B cell (primary cell): ENCODE measurements at regions not wholly inside any gene's neighbourhood (a gene's known extent, or its start where the extent isn't known, plus 50 kb on each side); places are given as distances from the start of the nearest gene placed in this dataset.

ENCODE experiments used
- ATAC-seq: fragments of 200-7000 bp; cut with Tn5 transposase; one replicate; pipeline ENCODE4 v1.10.0; 2021; ENCODE audit warnings: low read depth, mild to moderate bottlenecking, moderate number of reproducible peaks, moderate library complexity
- CTCF ChIA-PET: fragments of 350-600 bp; sonication (Branson Sonifier 250); formaldehyde crosslinking; loops from one replicate; lab custom pipeline; 2021; ENCODE audit warnings: antibody characterized with exemption, inconsistent platforms; lab: Charles Lee
- POLR2A ChIA-PET: fragments of 350-600 bp; sonication (Branson Sonifier 250); formaldehyde crosslinking; loops from one replicate; lab custom pipeline; 2021; ENCODE audit warnings: antibody characterized with exemption; lab: Charles Lee
- DNase-seq: peaks from one replicate; pipeline ENCODE4 v3.0.0; 2013
- H2AFZ ChIP-seq: 2 replicates; pipeline ENCODE4 v1.6.1; 2012; ENCODE audit warnings: mild to moderate bottlenecking, low read depth, low read length; ENCODE audit not compliant: insufficient read depth, poor library complexity, severe bottlenecking
- H3K27ac ChIP-seq, 2 donors: 1 replicate in 1 of 2; 2 replicates in 1 of 2; pipeline ENCODE4 v1.5.1; 2012 to 2013; ENCODE audit warnings: low read length in 2 of 2, mild to moderate bottlenecking in 2 of 2, moderate library complexity in 1 of 2
- H3K27me3 ChIP-seq, 4 experiments: fragments of 200-600 bp in 1 of 4; sonication (generic) in 1 of 4; replicated peaks in 1 of 4; 1 replicate in 2 of 4; 2 replicates in 2 of 4; pipeline versions ENCODE4 v1.6.1 to v1.7.0; 2013 to 2016; ENCODE audit warnings: low read length in 3 of 4, mild to moderate bottlenecking in 2 of 4, mixed read lengths in 1 of 4, moderate library complexity in 1 of 4; ENCODE audit not compliant: insufficient read depth in 4 of 4, control insufficient read depth in 3 of 4; ENCODE audit errors: control extremely low read depth in 1 of 4
- H3K36me3 ChIP-seq, 2 experiments: replicated peaks in 1 of 2; 1 replicate in 1 of 2; 2 replicates in 1 of 2; pipeline versions ENCODE4 v1.6.1 to v1.7.1; 2013; ENCODE audit warnings: low read length in 1 of 2; ENCODE audit not compliant: insufficient read depth in 2 of 2, control insufficient read depth in 1 of 2; ENCODE audit errors: control extremely low read depth in 1 of 2, extremely low read depth in 1 of 2
- H3K4me1 ChIP-seq, 2 donors: fragments of 200-600 bp in 1 of 2; sonication (generic) in 1 of 2; 1 replicate in 1 of 2; 2 replicates in 1 of 2; pipeline versions ENCODE4 v1.5.1 to v1.6.1; 2013 to 2017; ENCODE audit warnings: low read length in 2 of 2; ENCODE audit not compliant: control insufficient read depth in 2 of 2, insufficient read depth in 2 of 2
- H3K4me2 ChIP-seq: replicated peaks from 2 replicates; pipeline ENCODE3; 2012; ENCODE audit warnings: mild to moderate bottlenecking, low read depth, low read length; ENCODE audit not compliant: poor library complexity, severe bottlenecking
- H3K4me3 ChIP-seq, 5 experiments: fragments of 200-600 bp in 1 of 5; sonication (generic) in 1 of 5; 1 replicate in 3 of 5; 2 replicates in 2 of 5; pipeline versions ENCODE4 v1.5.1 to v1.7.0; 2011 to 2016; ENCODE audit warnings: low read length in 4 of 5, mild to moderate bottlenecking in 4 of 5, low read depth in 2 of 5, control low read depth in 1 of 5, moderate library complexity in 1 of 5; ENCODE audit not compliant: insufficient read depth in 1 of 5; ENCODE audit errors: control extremely low read depth in 1 of 5, extremely low read depth in 1 of 5
- H3K79me2 ChIP-seq: fragments of 200-600 bp; sonication (generic); one replicate; pipeline ENCODE4 v1.6.0; 2016; ENCODE audit warnings: low read length; ENCODE audit not compliant: control insufficient read depth, insufficient read depth
- H3K9ac ChIP-seq: fragments of 200-600 bp; sonication (generic); 2 replicates; pipeline ENCODE4 v1.6.1; 2017; ENCODE audit warnings: mild to moderate bottlenecking, low read length, moderate library complexity
- H3K9me3 ChIP-seq, 3 donors: one replicate each; pipeline versions ENCODE4 v1.6.1 to v1.7.1; 2013; ENCODE audit warnings: low read length in 2 of 3; ENCODE audit not compliant: control insufficient read depth in 2 of 3, insufficient read depth in 1 of 3; ENCODE audit errors: control extremely low read depth in 1 of 3
- H4K20me1 ChIP-seq: 2 replicates; pipeline ENCODE4 v1.6.0; 2012; ENCODE audit warnings: mild to moderate bottlenecking, low read length; ENCODE audit not compliant: insufficient read depth, control insufficient read depth, poor library complexity, severe bottlenecking
- H3K27ac Mint-ChIP-seq: one replicate; pipeline ENCODE4 v1.8.0; 2021; ENCODE audit warnings: mixed read lengths
- H3K27me3 Mint-ChIP-seq: one replicate; pipeline ENCODE4 v1.8.0; 2021; ENCODE audit warnings: mixed read lengths
- H3K4me1 Mint-ChIP-seq: one replicate; pipeline ENCODE4 v1.8.0; 2021; ENCODE audit warnings: mixed read lengths
- H3K4me3 Mint-ChIP-seq: one replicate; pipeline ENCODE4 v1.8.0; 2021; ENCODE audit warnings: mixed read lengths
- H3K9me3 Mint-ChIP-seq: one replicate; pipeline ENCODE4 v1.8.0; 2022; ENCODE audit warnings: mixed read lengths; ENCODE audit not compliant: insufficient read depth
- CTCF ChIP-seq: fragments of 200-600 bp; IDR thresholded peaks from one replicate; pipeline ENCODE4 v1.8.0; 2022; ENCODE audit warnings: antibody characterized with exemption, mild to moderate bottlenecking
- EZH2 ChIP-seq: IDR thresholded peaks from 2 replicates; pipeline ENCODE4 v1.6.1; 2012; ENCODE audit warnings: borderline replicate concordance, low read depth, mild to moderate bottlenecking, moderate library complexity, low read length; ENCODE audit not compliant: insufficient read depth, poor library complexity, severe bottlenecking
- WGBS: methylation state at CpG from one replicate; pipeline ENCODE4 v1.1.5; 2013; ENCODE audit warnings: missing lambda C conversion rate; ENCODE audit not compliant: insufficient coverage; 5-methylcytosine and 5-hydroxymethylcytosine counted together
- intact Hi-C: fragments of 100-400 bp; cut with micrococcal nuclease; formaldehyde crosslinking; loops from one replicate; pipeline ENCODE4 v1.10.0; 2022

DNA sequence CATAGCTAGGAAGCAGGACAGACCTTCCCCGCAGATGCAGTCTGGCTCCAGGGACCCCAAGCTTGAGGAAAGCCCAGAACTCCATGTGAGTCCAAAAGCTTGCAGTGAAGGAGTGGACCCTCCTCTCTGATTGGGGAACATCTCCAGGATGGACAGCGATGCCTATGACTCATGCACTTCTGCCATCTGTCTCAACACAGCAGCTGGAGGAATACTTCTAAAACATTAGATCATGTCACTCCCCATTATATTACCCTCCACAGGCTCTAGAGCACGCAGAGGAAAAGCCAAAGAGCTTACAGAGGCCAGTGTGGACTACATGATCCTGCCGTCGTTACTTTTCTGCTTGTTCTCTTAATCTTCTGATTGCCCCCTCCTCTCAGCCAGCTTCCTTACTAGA lies 605.7 kb downstream of the INSC start:
- H3K9ac ChIP-seq: no peak overlapping the region
- WGBS: 88% methylated on average over 5 of the region's 5 CpGs
- no peaks in the 10 kb centered on the region for H3K4me1 ChIP-seq
- ChIA-PET POLR2A (no interaction called here), CTCF (no interaction called here)
- no peaks in the 10 kb centered on the region for H4K20me1 ChIP-seq
- no peak overlapping the region for H3K27ac ChIP-seq
- H3K79me2 ChIP-seq: no peaks in the 10 kb centered on the region
- no peak for ATAC-seq
- Mint-ChIP-seq H3K4me3 (no peak overlapping the region), H3K4me1 (no peaks in the 10 kb centered on the region), H3K9me3 (no peaks in the 10 kb centered on the region), H3K27me3 (no peaks in the 10 kb centered on the region), H3K27ac (no peak overlapping the region)
- H3K36me3 ChIP-seq: no peaks in the 10 kb centered on the region
- no peak overlapping the region for H2AFZ ChIP-seq
- no peaks in the 10 kb centered on the region for H3K9me3 ChIP-seq
- no peak for DNase-seq
- H3K27me3 ChIP-seq: no peaks in the 10 kb centered on the region
- TF ChIP-seq EZH2: no peak
- H3K4me2 ChIP-seq: no peak overlapping the region
- no peak overlapping the region for H3K4me3 ChIP-seq
- intact Hi-C loops: no loop called here

- no peak overlapping the region for H3K4me3 Mint-ChIP-seq
- H3K4me1 Mint-ChIP-seq: no peaks in the 10 kb centered on the region
- no peak for TF ChIP-seq EZH2
- TF ChIP-seq CTCF: no peak
- no peak overlapping the region for H3K27ac ChIP-seq
- intact Hi-C loops: no loop called here
- no peak for DNase-seq
- no peaks in the 10 kb centered on the region for H3K27me3 ChIP-seq
- ChIA-PET CTCF (no interaction called here), POLR2A (no interaction called here)
- no peaks in the 10 kb centered on the region for H3K79me2 ChIP-seq
- ATAC-seq: no peak
- no peak overlapping the region for H3K4me3 ChIP-seq
- no peaks in the 10 kb centered on the region for H3K9me3 Mint-ChIP-seq
- H3K36me3 ChIP-seq: no peaks in the 10 kb centered on the region
- H3K9me3 ChIP-seq: no peaks in the 10 kb centered on the region
- no peak overlapping the region for H3K27ac Mint-ChIP-seq
- H3K9ac ChIP-seq: no peak overlapping the region
- no peaks in the 10 kb centered on the region for H4K20me1 ChIP-seq
- no peak overlapping the region for H2AFZ ChIP-seq
- no peaks in the 10 kb centered on the region for H3K27me3 Mint-ChIP-seq
- H3K4me1 ChIP-seq: no peaks in the 10 kb centered on the region
- no peak overlapping the region for H3K4me2 ChIP-seq
Measured at GRCh38 chr11:15723966-15724365, 609.2 kb downstream of the INSC start.
